ENCODE measurements at regions not wholly inside any gene's neighbourhood (a gene's known extent, or its start where the extent isn't known, plus 50 kb on each side); places are given as distances from the start of the nearest gene placed in this dataset.

- no peak for DNase-seq (ENCODE audit: low read depth)
- H3K4me3 ChIP-seq (ENCODE audit: low read length) = no peak overlapping the region
- TF ChIP-seq CTCF (conservative IDR thresholded peaks at IDR 0.05; ENCODE audit: low read depth, low read length) = no peak
Observed at GRCh38 chr14:22412926-22413411, 176.1 kb downstream of the DAD1 start.

GRCh38 chr14:22411398-22412055 is 177.5 kb downstream of the DAD1 start:
- no peak for TF ChIP-seq CTCF (conservative IDR thresholded peaks at IDR 0.05; ENCODE audit: low read depth, low read length)
- DNase-seq (ENCODE audit: low read depth) = no peak
- no peak overlapping the region for H3K4me3 ChIP-seq (ENCODE audit: low read length)

- DNase-seq (ENCODE audit: low read depth) = no peak
- no peak overlapping the region for H3K4me3 ChIP-seq (ENCODE audit: low read length)
- TF ChIP-seq CTCF (conservative IDR thresholded peaks at IDR 0.05; ENCODE audit: low read depth, low read length) = no peak
Observed at GRCh38 chr14:22410497-22410896, 178.5 kb downstream of the DAD1 start.

GRCh38 chr14:22409006-22409405 is 180.0 kb downstream of the DAD1 start:
- DNase-seq (ENCODE audit: low read depth) = no peak
- TF ChIP-seq CTCF (conservative IDR thresholded peaks at IDR 0.05; ENCODE audit: low read depth, low read length) = no peak
- no peak overlapping the region for H3K4me3 ChIP-seq (ENCODE audit: low read length)

GRCh38 chr14:22408547-22408946 is 180.5 kb downstream of the DAD1 start:
- H3K4me3 ChIP-seq (ENCODE audit: low read length) = no peak overlapping the region
- no peak for DNase-seq (ENCODE audit: low read depth)
- TF ChIP-seq CTCF (conservative IDR thresholded peaks at IDR 0.05; ENCODE audit: low read depth, low read length) = no peak

- no peak overlapping the region for H3K4me3 ChIP-seq (ENCODE audit: low read length)
- no peak for TF ChIP-seq CTCF (conservative IDR thresholded peaks at IDR 0.05; ENCODE audit: low read depth, low read length)
- no peak for DNase-seq (ENCODE audit: low read depth)
Observed at GRCh38 chr14:22407033-22407432, 182.0 kb downstream of the DAD1 start.

GRCh38 chr14:22405201-22405600 is 183.8 kb downstream of the DAD1 start:
- TF ChIP-seq CTCF (conservative IDR thresholded peaks at IDR 0.05; ENCODE audit: low read depth, low read length) = no peak
- no peak for DNase-seq (ENCODE audit: low read depth)
- no peak overlapping the region for H3K4me3 ChIP-seq (ENCODE audit: low read length)

All from retinal pigment epithelial cell (primary cell).